ENCODE measurements at regions not wholly inside any gene's neighbourhood (a gene's known extent, or its start where the extent isn't known, plus 50 kb on each side); places are given as distances from the start of the nearest gene placed in this dataset.

DNA sequence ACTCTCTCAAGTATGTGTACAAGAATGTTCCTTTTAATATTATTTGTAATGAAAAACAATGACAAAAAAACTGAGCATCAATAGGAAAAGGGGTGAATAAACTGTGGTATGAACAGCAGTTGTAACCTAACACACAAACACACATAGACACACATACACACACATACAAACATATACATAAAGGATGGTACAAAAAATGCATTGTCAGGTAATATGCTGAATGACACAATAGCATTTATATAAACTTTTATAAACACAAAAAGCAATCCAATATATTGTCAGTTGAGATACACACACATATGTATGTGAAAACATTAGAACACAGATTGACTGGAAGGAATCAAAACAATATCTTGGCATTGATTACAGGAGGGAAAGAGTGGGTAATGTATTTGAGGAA is 227.0 kb upstream of the ISL1 start:
- BruUV-seq (replicated peaks) = no TSS peak
- dilution Hi-C loops (cut with MboI; ENCODE audit: extremely low pct_ligation_motif_present, low sequenced_read_pairs) = no loop called here

More for the DNA sequence above, 227.0 kb upstream of the ISL1 start:
- H3K4me1 ChIP-seq (ENCODE audit: control insufficient read depth, extremely low read depth, insufficient read depth, low read length) = no peaks in the 10 kb centered on the region
- no peaks in the 10 kb centered on the region for H3K27me3 ChIP-seq (ENCODE audit: control insufficient read depth in 2 of 2, insufficient read depth in 2 of 2, low read length in 2 of 2)
- no peak overlapping the region for H2AFZ ChIP-seq (ENCODE audit: low read depth, low read length)
- intact Hi-C loops (cut with micrococcal nuclease) = no loop called here
- H3K9me1 ChIP-seq (replicated peaks; ENCODE audit: control insufficient read depth, extremely low read depth, insufficient read depth, low read length) = no peaks in the 10 kb centered on the region
- no peaks in the 10 kb centered on the region for H3K79me2 ChIP-seq (ENCODE audit: control insufficient read depth, insufficient read depth, low read length)
- no peak overlapping the region for H3K9ac ChIP-seq (replicated peaks; ENCODE audit: extremely low read depth, insufficient read depth, low read length)
- ChIA-PET CTCF (no interaction called here), POLR2A (no interaction called here)
- H4K20me1 ChIP-seq (replicated peaks; ENCODE audit: control insufficient read depth, extremely low read depth, insufficient read depth, low read length) = no peaks in the 10 kb centered on the region
- DNase-seq (ENCODE audit: low read depth, low spot score) (no peak), FAIRE-seq (no peak)
- H3K36me3 ChIP-seq (ENCODE audit: control insufficient read depth in 2 of 2, extremely low read depth in 1 of 2, insufficient read depth in 2 of 2, low read length in 2 of 2) = no peaks in the 10 kb centered on the region
- TF ChIP-seq POLR2A (IDR thresholded peaks at IDR 0.05; ENCODE audit: low read depth, low read length) (no peak), FOS (IDR thresholded peaks at IDR 0.05; ENCODE audit: borderline replicate concordance, insufficient read depth, low read length) (no peak), CTCF (IDR thresholded peaks at IDR 0.05; ENCODE audit: extremely low read depth in 1 of 2, insufficient read depth in 1 of 2, low read depth in 1 of 2, low read length in 2 of 2) (no peak), EZH2 (IDR thresholded peaks at IDR 0.05; ENCODE audit: borderline replicate concordance, low read depth, low read length, severe bottlenecking) (no peak), MYC (IDR thresholded peaks at IDR 0.05; ENCODE audit: low read depth, low read length) (no peak), JUN (IDR thresholded peaks at IDR 0.05; ENCODE audit: borderline replicate concordance, insufficient read depth, insufficient read length, low read depth) (no peak), POLR2AphosphoS5 (IDR thresholded peaks at IDR 0.05; ENCODE audit: insufficient read depth, low read depth, low read length) (no peak), GATA2 (IDR thresholded peaks at IDR 0.05; ENCODE audit: insufficient read depth, insufficient read length, low read depth, low read length) (no peak)
- TF ChIP-seq, protein P1, sequence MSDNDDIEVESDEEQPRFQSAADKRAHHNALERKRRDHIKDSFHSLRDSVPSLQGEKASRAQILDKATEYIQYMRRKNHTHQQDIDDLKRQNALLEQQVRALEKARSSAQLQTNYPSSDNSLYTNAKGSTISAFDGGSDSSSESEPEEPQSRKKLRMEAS (IDR thresholded peaks at IDR 0.05; ENCODE audit: insufficient read depth, insufficient read length) = no peak
- H3K27ac ChIP-seq (ENCODE audit: insufficient read depth, low read depth, low read length) = no peak overlapping the region
- H3K4me3 ChIP-seq (replicated peaks in 1 of 3; ENCODE audit: insufficient read depth in 1 of 3, low read depth in 1 of 3, low read length in 3 of 3) = no peak overlapping the region
- no peak overlapping the region for H3K4me2 ChIP-seq (ENCODE audit: insufficient read depth, low read length)
- H3K9me3 ChIP-seq (replicated peaks; ENCODE audit: control insufficient read depth, insufficient read depth, low read length) = no peaks in the 10 kb centered on the region

All from endothelial cell of umbilical vein (primary cell).